ENCODE measurements at regions not wholly inside any gene's neighbourhood (a gene's known extent, or its start where the extent isn't known, plus 50 kb on each side); places are given as distances from the start of the nearest gene placed in this dataset.

DNA sequence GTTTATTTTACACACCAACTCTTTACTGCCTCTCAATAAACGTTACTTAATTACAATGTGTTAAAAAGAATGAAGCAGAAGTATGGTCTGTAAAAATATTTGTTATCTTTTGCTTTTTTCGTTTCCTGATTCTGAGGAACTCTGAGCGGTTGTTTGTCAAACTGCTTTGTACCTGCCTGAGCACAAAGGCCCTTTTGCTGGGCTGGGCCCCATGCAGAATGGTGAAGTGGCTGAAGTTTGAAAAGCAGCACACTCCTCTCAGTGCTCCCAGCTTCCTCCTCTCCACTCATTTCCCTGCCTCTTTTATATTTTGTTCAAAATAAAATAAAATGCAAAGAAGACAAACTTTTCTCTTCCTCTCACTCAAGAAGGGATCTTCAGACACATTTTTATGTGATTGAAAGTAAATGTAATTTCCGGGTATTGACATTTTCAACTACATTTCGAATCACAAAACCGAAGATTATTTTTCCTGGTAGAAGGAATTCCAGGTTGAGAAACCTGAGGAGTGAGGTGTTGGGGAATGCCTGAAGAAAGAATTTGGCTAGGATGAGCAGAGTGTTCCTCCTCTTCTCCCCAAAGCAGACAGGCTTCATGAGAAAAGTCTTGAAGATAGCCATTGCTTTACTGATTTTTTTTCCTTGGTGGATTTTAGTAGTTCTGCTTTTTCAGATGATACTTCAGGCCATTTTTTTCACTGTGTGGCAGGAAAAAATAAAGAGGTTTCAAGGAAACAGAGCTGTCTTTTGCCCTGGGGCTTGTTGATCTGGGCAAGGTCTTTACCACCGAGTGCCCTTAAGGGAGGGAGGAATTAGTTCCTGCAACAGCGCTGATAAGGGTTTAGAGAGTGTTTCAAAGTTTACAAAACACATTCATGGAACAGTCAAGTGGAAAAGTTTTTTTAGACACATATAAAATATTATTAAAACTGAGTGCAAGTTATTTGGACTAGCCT, 229.8 kb downstream of the NFKBIZ start:
- Histone ChIP-seq H2BK15ac (ENCODE audit: low read depth, poor library complexity, severe bottlenecking) (no peak overlapping the region), H3K4ac (ENCODE audit: low read depth in 1 of 2, low read length in 2 of 2) (no peak overlapping the region), H3K23ac (ENCODE audit: low read length in 2 of 2) (no peak overlapping the region), H3K9ac (ENCODE audit: low read length) (no peak overlapping the region), H3K4me3 (ENCODE audit: insufficient read depth in 1 of 2, low read depth in 1 of 2, low read length in 2 of 2) (no peak overlapping the region), H3K27ac (ENCODE audit: low read length, poor library complexity, severe bottlenecking) (no peak overlapping the region), H3K27me3 (ENCODE audit: control insufficient read depth in 1 of 2, insufficient read depth in 1 of 2, low read length in 2 of 2) (no peaks in the 10 kb centered on the region), H4K91ac (ENCODE audit: low read length) (no peak overlapping the region), H3K79me1 (replicated peaks; ENCODE audit: low read length, poor library complexity, severe bottlenecking) (no peaks in the 10 kb centered on the region), H3K18ac (ENCODE audit: low read depth in 1 of 2, low read length in 2 of 2) (no peak overlapping the region), H3K4me2 (ENCODE audit: low read length, poor library complexity, severe bottlenecking) (no peak overlapping the region), H2BK5ac (ENCODE audit: low read depth, low read length, poor library complexity, severe bottlenecking) (no peak overlapping the region), H2AFZ (ENCODE audit: low read depth, low read length) (no peak overlapping the region), H2BK120ac (ENCODE audit: low read depth, low read length) (no peak overlapping the region), H3K14ac (ENCODE audit: low read length in 2 of 2) (no peak overlapping the region), H2BK12ac (ENCODE audit: low read length in 2 of 2) (no peak overlapping the region), H4K8ac (ENCODE audit: low read length) (no peak overlapping the region), H2AK5ac (ENCODE audit: low read length, severe bottlenecking) (peak overlapping the region; percentile 35), H3K4me1 (ENCODE audit: control insufficient read depth, insufficient read depth, low read depth, low read length) (no peaks in the 10 kb centered on the region), H3K36me3 (ENCODE audit: control insufficient read depth in 1 of 2, insufficient read depth in 2 of 2, low read depth in 1 of 2, low read length in 2 of 2) (no peaks in the 10 kb centered on the region), H3K9me3 (ENCODE audit: control insufficient read depth, low read length) (no peaks in the 10 kb centered on the region)
- 82% methylated on average over 6 of the region's 8 CpGs for WGBS
- no peak for DNase-seq

DNA sequence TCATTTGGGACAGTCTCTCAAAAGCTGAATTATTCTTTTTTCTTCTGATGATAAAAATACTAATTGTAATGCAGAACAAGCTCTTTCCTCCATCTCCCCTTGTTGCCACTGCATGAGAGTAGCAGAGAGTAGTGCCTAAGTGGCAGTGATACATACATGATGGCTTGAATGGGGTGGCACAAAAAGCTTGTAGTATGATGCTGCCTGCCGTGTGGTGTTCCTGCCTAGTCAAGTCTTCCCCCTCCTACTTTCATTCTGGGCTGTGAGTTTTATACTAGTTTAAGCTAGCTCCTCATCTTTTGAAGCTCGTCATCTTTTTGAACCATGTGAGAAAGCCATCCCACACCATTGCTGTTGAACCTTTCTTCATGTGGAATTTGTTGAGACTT, 230.5 kb downstream of the NFKBIZ start:
- Histone ChIP-seq H3K4me1 (ENCODE audit: control insufficient read depth, insufficient read depth, low read depth, low read length) (no peaks in the 10 kb centered on the region), H4K91ac (ENCODE audit: low read length) (no peak overlapping the region), H3K4me2 (ENCODE audit: low read length, poor library complexity, severe bottlenecking) (no peak overlapping the region), H2BK120ac (ENCODE audit: low read depth, low read length) (no peak overlapping the region), H3K4ac (ENCODE audit: low read depth in 1 of 2, low read length in 2 of 2) (no peak overlapping the region), H3K9ac (ENCODE audit: low read length) (no peak overlapping the region), H3K9me3 (ENCODE audit: control insufficient read depth, low read length) (no peaks in the 10 kb centered on the region), H2AK5ac (ENCODE audit: low read length, severe bottlenecking) (no peak overlapping the region), H3K36me3 (ENCODE audit: control insufficient read depth in 1 of 2, insufficient read depth in 2 of 2, low read depth in 1 of 2, low read length in 2 of 2) (no peaks in the 10 kb centered on the region), H3K79me1 (replicated peaks; ENCODE audit: low read length, poor library complexity, severe bottlenecking) (no peaks in the 10 kb centered on the region), H2AFZ (ENCODE audit: low read depth, low read length) (no peak overlapping the region), H3K27me3 (ENCODE audit: control insufficient read depth in 1 of 2, insufficient read depth in 1 of 2, low read length in 2 of 2) (no peaks in the 10 kb centered on the region), H3K23ac (ENCODE audit: low read length in 2 of 2) (no peak overlapping the region), H3K27ac (ENCODE audit: low read length, poor library complexity, severe bottlenecking) (no peak overlapping the region), H4K8ac (ENCODE audit: low read length) (no peak overlapping the region), H3K4me3 (ENCODE audit: insufficient read depth in 1 of 2, low read depth in 1 of 2, low read length in 2 of 2) (no peak overlapping the region), H2BK5ac (ENCODE audit: low read depth, low read length, poor library complexity, severe bottlenecking) (no peak overlapping the region), H3K18ac (ENCODE audit: low read depth in 1 of 2, low read length in 2 of 2) (no peak overlapping the region), H2BK15ac (ENCODE audit: low read depth, poor library complexity, severe bottlenecking) (no peak overlapping the region), H3K14ac (ENCODE audit: low read length in 2 of 2) (no peak overlapping the region), H2BK12ac (ENCODE audit: low read length in 2 of 2) (no peak overlapping the region)
- 98% methylated on average over 2 of the region's 2 CpGs for WGBS
- DNase-seq = no peak

DNA sequence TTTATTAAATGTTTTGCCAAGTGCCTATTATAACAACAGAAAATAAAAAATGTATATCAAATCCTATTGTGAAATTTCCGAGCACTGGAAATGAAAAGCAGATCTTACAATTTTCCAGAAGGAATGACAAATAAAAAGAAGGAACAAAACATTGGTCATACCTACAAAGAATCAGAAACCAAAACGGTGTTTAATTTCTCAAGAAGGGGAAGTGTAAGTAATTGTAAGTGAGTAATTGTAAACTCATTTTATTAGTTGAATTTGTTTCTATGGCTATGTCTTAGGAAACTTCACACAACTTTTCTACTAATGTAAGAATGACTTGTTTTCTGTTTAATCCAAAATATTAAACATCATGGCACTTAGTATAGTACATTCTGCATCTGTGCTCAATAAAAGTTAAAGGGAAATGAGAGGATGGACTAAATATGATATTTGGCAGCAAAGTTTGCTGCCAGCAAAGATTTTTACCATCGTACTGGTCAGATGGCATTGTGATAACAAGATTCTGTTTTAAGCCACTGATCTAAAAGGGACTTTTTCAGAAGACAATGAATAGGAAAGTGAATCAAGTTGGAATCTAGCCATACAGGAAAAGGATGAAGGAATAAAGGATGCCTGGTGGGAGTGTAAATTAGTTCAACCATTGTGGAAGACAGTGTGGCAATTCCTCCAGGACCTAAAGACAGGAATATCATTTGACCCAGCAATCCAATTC, 232.4 kb downstream of the NFKBIZ start:
- H4K91ac ChIP-seq (ENCODE audit: low read length) = no peak overlapping the region
- H3K36me3 ChIP-seq (ENCODE audit: control insufficient read depth in 1 of 2, insufficient read depth in 2 of 2, low read depth in 1 of 2, low read length in 2 of 2) = no peaks in the 10 kb centered on the region
- no peak overlapping the region for H3K27ac ChIP-seq (ENCODE audit: low read length, poor library complexity, severe bottlenecking)
- no peaks in the 10 kb centered on the region for H3K27me3 ChIP-seq (ENCODE audit: control insufficient read depth in 1 of 2, insufficient read depth in 1 of 2, low read length in 2 of 2)
- H3K9me3 ChIP-seq (ENCODE audit: control insufficient read depth, low read length) = no peaks in the 10 kb centered on the region
- no peak overlapping the region for H2BK15ac ChIP-seq (ENCODE audit: low read depth, poor library complexity, severe bottlenecking)
- no peak overlapping the region for H2BK5ac ChIP-seq (ENCODE audit: low read depth, low read length, poor library complexity, severe bottlenecking)
- H3K14ac ChIP-seq (ENCODE audit: low read length in 2 of 2) = no peak overlapping the region
- H2AK5ac ChIP-seq (ENCODE audit: low read length, severe bottlenecking) = no peak overlapping the region
- no peak overlapping the region for H3K9ac ChIP-seq (ENCODE audit: low read length)
- no peak overlapping the region for H3K4ac ChIP-seq (ENCODE audit: low read depth in 1 of 2, low read length in 2 of 2)
- no peak overlapping the region for H3K18ac ChIP-seq (ENCODE audit: low read depth in 1 of 2, low read length in 2 of 2)
- H3K4me1 ChIP-seq (ENCODE audit: control insufficient read depth, insufficient read depth, low read depth, low read length) = no peaks in the 10 kb centered on the region
- DNase-seq = no peak
- H4K8ac ChIP-seq (ENCODE audit: low read length) = no peak overlapping the region
- no peak overlapping the region for H3K23ac ChIP-seq (ENCODE audit: low read length in 2 of 2)
- H3K4me2 ChIP-seq (ENCODE audit: low read length, poor library complexity, severe bottlenecking) = no peak overlapping the region
- no peak overlapping the region for H2BK120ac ChIP-seq (ENCODE audit: low read depth, low read length)
- H3K79me1 ChIP-seq (replicated peaks; ENCODE audit: low read length, poor library complexity, severe bottlenecking) = no peaks in the 10 kb centered on the region
- 92% methylated on average over 1 of the region's 3 CpGs for WGBS
- H3K4me3 ChIP-seq (ENCODE audit: insufficient read depth in 1 of 2, low read depth in 1 of 2, low read length in 2 of 2) = no peak overlapping the region
- no peak overlapping the region for H2BK12ac ChIP-seq (ENCODE audit: low read length in 2 of 2)
- H2AFZ ChIP-seq (ENCODE audit: low read depth, low read length) = no peak overlapping the region

DNA sequence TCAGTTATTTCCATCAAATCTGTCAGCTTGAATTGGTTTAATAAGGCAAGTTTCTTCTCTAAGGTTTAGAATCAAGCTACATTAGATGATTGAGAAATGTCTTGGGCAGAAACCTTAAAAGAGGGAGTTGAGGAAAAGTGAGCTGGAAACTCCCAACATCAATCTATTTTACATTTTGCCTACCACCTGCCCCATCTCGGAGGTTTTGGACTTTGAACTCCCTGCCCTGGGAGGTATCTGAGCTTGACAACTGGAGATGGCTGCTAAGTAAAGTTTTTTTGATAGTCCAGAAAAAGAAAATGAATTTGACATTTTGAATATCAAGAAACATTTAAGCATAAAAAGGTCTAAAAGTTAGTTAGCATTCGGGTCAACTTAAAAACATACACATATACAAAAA, 234.2 kb downstream of the NFKBIZ start:
- Histone ChIP-seq H2BK5ac (ENCODE audit: low read depth, low read length, poor library complexity, severe bottlenecking) (no peak overlapping the region), H2BK12ac (ENCODE audit: low read length in 2 of 2) (no peak overlapping the region), H2BK120ac (ENCODE audit: low read depth, low read length) (no peak overlapping the region), H3K27me3 (ENCODE audit: control insufficient read depth in 1 of 2, insufficient read depth in 1 of 2, low read length in 2 of 2) (no peaks in the 10 kb centered on the region), H4K91ac (ENCODE audit: low read length) (no peak overlapping the region), H3K4ac (ENCODE audit: low read depth in 1 of 2, low read length in 2 of 2) (no peak overlapping the region), H3K4me2 (ENCODE audit: low read length, poor library complexity, severe bottlenecking) (no peak overlapping the region), H3K79me1 (replicated peaks; ENCODE audit: low read length, poor library complexity, severe bottlenecking) (peaks cover 1% of the 10 kb centered on the region), H2AFZ (ENCODE audit: low read depth, low read length) (no peak overlapping the region), H3K9ac (ENCODE audit: low read length) (no peak overlapping the region), H2BK15ac (ENCODE audit: low read depth, poor library complexity, severe bottlenecking) (no peak overlapping the region), H3K14ac (ENCODE audit: low read length in 2 of 2) (no peak overlapping the region), H3K4me3 (ENCODE audit: insufficient read depth in 1 of 2, low read depth in 1 of 2, low read length in 2 of 2) (no peak overlapping the region), H3K4me1 (ENCODE audit: control insufficient read depth, insufficient read depth, low read depth, low read length) (no peaks in the 10 kb centered on the region), H3K36me3 (ENCODE audit: control insufficient read depth in 1 of 2, insufficient read depth in 2 of 2, low read depth in 1 of 2, low read length in 2 of 2) (no peaks in the 10 kb centered on the region), H2AK5ac (ENCODE audit: low read length, severe bottlenecking) (peak overlapping the region; percentile 16), H4K8ac (ENCODE audit: low read length) (no peak overlapping the region), H3K9me3 (ENCODE audit: control insufficient read depth, low read length) (no peaks in the 10 kb centered on the region), H3K18ac (ENCODE audit: low read depth in 1 of 2, low read length in 2 of 2) (no peak overlapping the region), H3K23ac (ENCODE audit: low read length in 2 of 2) (no peak overlapping the region), H3K27ac (ENCODE audit: low read length, poor library complexity, severe bottlenecking) (no peak overlapping the region)
- no peak for DNase-seq
- WGBS = no CpG with 5 or more reads among the region's 2 CpGs

Data from mesenchymal stem cell (in vitro differentiated cells and primary cell).